Hypothalamus (tissue), 51 donors: ENCODE measurements at regions not wholly inside any gene's neighbourhood (a gene's known extent, or its start where the extent isn't known, plus 50 kb on each side); places are given as distances from the start of the nearest gene placed in this dataset.
A peak's percentile ranks its signal among the peaks of the same experiment; 100 is the strongest.

Experiments used
- DNase-seq, 51 donors: peaks; one replicate each; lab custom pipeline; 2025; lab: John Stamatoyannopoulos, UW

DNA sequence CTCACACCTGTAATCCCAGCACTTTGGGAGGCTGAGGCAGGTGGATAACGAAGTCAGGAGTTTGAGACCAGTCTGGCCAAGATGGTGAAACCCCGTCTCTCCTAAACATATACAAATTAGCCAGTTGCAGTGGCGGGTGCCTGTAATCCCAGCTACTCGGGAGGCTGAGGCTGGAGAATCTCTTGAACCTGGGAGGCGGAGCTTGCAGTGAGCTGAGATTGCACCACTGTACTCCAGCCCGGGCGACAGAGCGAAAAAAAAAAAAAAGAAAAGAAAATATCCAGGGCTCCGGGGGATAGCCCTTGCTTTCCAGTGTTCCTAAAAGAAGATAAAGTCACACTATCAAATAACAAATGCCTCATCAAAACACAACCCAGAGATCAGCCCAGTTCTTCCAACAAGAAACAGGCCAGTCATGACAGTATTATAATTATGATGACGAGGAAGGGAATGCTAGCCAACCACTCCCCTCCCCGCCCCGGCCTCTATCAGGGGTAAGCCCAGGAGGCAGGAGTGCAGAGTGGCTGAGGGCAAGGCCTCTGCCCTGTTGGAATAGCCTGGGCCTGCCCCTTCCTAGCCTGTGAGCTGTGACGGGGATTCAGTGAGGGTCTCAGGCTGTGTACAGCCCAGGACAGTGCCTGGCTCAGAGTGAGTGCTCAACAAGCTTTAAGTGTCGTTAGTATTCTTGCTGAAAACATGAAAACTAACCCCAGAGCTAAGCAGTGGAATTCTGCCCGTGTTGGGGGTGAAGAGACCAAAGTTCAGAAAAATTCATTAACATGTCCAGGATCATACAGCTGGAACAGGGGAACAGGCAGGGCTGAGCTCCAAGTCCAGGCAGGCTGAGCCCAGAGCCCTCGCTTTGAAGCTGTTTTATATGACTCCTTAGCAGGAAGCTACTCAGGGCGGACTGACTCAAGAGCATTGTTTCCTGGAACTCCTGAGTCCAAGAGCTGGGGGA, 54.3 kb downstream of the FAM241B start:
- DNase-seq = no peak

DNA sequence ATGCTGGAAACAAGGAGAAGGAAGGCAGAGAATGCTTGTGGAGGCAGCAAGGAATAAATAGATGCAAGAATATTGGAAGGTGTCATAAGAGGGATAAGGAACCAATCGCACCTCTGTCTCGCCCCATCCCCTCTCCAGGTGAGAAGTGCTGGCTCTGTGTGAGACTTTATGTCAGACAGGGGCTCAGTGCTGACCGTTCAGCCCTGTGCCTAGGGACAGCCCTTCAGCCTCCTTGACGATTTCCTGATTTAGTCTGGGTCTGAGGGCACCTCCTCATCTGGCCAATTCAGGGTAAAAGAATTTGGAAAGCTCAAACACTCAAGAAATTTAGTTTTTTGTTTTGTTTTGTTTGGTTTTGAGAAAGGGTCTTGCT, 54.9 kb downstream of the FAM241B start:
- no peak for DNase-seq

DNA sequence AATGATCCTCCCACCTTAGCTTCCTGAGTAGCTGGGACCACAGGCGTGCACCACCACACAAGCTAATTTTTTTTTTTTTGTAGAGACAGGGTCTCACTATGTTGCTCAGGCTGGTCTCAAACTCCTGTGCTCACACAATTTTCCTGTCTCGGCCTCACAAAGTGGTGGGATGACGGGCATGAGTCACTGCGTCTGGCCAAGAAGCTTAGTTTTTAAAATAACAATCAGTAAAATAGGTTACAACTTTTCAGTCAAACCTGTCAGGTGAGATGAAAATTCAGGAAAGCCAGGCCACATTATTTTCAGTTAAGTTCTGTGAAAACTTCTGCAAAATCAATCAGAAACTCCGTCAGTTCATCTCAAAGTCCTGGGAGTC, 55.4 kb downstream of the FAM241B start:
- DNase-seq = no peak

GRCh38 chr10:69685802-69686585, 55.9 kb downstream of the FAM241B start:
- DNase-seq = peak in 1 of 51 donors; percentile 4

DNA sequence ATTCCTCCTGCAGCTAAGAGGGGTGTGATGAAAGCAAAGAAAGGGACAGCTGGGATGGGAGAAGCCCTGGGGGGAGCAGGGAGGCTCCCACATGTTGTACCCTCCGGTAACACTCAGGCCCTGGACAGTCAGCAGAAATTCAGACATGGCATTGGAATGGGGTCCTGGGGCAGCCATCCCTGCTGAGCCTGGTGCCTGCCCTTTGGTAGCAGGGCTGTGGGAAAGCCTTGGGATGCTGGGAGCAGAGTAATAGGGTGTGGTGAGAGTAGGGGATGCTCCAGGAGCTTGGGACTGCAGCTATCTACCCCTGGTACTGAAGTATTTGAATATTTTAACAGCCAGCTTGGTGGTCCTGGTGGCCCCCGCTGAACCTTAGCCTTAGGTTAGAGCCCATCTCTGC, 56.8 kb downstream of the FAM241B start:
- DNase-seq = no peak

GRCh38 chr10:69687426-69687825, 57.4 kb downstream of the FAM241B start:
- no peak for DNase-seq

- no peak for DNase-seq
Measured at GRCh38 chr10:69692267-69692666, 62.2 kb downstream of the FAM241B start.

GRCh38 chr10:69692891-69693290, 62.8 kb downstream of the FAM241B start:
- no peak for DNase-seq

- DNase-seq = no peak
Measured at GRCh38 chr10:69693886-69694285, 63.8 kb downstream of the FAM241B start.

DNA sequence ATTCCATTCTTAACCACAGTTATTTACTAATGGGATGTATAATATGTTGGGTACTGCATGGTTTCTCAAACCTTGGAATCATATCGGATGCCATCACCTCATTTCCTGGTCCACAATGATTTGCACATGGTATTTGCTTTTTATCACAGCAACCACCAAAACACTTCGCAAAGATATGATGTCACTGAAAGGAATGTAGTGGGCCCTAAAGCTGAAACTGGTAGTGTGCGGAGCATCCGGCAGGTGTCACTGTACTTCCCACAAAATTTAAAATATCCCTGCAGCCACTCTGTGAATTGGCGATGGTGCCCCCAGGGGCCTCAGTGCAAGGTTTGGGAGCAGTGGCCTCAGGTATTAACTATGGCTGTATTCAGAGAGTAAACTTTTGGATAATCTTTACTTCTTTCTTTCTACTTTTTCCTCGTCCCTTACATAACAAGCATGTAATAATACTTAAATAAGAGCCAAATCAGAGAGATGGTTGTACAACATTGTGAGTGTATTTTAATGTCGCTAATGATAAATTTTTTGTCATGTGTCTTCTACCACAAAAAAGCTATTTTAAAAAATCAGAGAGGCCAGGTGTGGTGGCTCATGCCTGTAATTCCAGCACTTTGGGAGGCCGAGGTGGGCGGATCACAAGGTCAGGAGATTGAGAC, 66.2 kb downstream of the FAM241B start:
- DNase-seq = no peak

- DNase-seq = no peak
Measured at GRCh38 chr10:69697006-69697405, 67.0 kb downstream of the FAM241B start.

GRCh38 chr10:69703256-69703655, 73.2 kb downstream of the FAM241B start:
- no peak for DNase-seq

DNA sequence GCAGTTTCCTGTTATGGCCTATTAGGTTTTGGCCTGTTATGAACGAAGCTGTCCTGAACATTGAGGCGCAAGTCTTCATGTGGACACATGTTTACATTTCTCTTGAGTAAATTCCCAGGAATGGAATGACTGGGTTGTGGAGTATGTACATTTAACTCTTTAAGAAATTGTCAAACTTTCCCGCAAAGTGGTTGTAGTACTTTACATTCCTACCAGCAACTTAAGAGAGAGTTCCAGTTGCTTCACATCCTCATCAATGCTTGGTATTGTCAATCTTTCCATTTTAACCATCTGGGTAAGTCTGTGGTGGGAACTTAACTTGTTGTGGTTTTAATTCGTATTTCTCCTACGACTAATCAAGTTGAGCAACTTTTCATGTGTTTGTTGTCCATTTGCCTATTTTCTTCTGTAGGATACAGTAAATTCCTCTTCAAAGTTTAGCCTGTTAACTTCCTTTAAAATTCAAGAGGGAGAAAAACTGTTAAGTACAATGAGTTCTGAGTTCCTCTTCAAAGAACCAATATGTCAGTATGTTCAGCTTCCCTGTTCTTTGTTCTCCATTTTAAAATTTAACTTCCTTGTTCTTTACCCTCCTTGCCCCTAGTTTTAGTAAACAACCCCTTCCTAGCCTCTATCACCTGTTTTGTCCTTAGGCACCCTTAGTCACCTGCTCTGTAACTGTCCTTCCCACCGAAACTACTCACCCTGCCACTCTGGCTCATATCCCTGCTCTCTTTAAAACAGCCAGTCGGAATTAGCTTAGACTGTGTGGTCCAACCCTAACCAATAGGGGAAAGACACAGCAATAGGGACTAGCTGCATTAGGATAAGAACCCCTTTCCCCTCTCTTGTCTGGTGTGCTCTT, 74.0 kb downstream of the FAM241B start:
- no peak for DNase-seq

DNA sequence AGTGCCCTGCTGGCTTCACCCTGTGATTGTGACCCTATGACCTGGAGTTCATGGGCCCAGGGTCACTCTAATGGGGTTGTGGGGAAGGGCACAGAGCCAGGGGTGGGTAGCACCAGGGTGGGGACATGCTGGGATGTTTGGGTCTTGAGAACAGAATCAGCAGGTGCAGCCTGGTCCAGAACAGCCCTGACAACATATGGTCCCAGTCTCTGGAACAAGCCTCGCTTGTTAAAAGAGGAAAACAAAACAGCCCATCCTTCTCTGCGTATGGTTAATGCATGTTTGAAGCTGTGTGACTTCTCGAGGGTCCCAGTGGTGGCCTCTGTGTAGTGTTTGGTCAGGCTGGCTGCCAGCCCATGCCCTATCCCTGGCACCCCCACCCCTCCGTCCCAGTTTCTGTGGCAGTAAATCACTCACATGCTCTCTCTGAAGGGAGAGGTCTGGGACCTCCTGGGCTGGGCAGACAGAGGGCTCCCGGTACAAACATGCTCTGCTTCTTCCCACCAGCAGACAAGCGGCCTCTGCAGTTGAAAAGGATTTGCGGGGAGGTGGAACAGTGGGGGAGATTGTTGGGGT, 79.4 kb downstream of the FAM241B start:
- no peak for DNase-seq

DNA sequence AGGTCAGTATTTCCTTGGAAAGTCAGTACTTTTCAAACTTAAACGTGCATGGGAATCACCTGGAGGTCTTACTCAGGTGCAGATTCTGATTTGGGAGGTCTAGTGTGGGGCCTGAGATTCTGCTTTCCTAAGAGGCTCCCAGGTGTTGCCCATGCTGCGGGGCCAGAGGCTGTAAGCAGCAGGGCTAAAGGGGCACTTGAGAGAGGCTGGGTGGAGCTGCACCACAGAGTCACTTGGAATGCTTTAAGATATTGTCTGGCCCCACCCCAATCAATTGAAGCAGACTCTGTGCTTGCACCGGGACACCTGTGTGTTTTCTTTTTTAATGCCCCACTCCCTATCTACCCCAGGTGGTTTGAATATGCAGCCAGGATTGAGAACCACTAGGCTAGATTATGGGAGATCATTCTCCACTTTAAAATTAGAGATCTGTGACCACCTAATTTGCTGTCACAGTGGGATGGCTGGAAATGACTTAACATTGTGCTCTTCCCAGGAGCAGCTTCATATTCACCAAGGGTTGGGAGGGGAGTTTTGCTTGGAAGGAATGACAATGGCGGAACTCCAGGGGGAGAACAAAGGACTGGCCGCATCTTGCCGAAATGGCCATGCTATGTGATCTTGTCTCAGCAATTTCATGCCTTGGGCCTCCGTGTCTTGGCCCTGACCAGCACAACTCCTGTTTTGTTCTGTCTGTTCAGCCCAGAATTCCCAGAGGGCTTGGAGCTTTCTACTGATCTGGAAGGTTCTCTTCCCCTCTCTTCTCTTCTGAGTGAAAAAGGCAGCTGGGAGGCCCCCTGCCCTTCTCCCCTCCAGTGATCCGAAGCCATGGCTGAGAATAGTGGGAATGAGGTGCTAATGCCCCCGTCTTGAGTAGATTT, 80.2 kb downstream of the FAM241B start:
- DNase-seq = no peak

DNA sequence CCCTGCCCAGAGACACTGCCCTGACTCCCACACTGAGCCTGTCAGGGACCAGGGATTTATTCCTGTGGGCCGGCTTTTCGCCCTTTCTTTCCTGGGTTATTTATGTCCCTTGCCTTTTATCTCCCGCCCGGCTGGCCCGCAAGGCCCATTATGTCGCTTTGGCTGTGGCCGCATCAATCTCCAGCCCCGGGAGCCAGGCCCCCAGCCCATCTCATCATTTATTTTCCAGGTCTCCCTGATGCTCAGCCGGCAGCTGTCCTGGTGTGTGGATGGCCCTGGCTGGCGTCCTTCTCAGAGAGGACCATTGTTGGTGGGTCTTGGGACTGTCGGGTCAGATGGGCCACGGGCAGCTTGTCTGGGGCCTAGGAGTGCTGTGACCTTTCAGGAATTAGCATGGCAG, 82.3 kb downstream of the FAM241B start:
- no peak for DNase-seq

- DNase-seq = no peak
Measured at GRCh38 chr10:69714572-69714971, 84.5 kb downstream of the FAM241B start.

DNA sequence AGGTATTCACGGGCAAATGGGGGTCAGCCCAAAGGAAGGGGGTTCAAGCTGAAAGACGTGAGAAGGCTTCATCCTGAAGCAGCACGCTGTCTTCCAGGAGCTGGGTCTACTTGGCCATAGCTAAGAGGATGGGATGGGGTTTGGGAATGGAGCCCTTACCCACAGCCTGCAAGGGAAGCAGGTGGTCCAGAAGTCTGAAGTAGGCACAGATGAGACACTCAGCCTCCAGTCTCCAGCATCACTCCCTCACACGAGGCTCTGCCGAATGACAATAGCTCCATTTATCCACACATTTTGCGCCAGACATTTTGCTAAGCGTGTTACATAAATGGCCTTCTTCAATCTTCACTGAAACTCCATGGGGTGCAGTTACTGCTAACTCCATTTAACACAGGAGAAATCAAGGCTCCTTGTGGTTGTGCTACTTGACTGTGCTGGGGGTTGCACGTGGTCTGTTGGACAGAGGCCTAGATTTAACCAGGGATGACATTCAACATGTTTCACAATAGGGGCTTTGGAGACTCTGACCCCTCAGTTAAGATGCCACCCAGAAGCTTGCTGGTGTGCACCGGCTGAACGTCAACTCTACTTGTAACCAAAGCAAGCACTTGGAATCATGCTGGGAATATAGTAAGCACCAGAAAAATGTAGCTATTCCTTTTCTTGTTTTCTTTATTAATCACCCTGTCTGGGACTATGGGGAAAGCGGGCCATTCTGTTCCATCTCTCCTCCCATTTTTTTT, 85.3 kb downstream of the FAM241B start:
- no peak for DNase-seq
